Mesenchymal stem cell (in vitro differentiated cells and primary cell): ENCODE measurements at regions not wholly inside any gene's neighbourhood (a gene's known extent, or its start where the extent isn't known, plus 50 kb on each side); places are given as distances from the start of the nearest gene placed in this dataset.

Source experiments
- DNase-seq: peaks from one replicate; pipeline ENCODE4 v3.0.0-alpha.2; 2013
- H2AFZ ChIP-seq: one replicate; pipeline ENCODE4 v1.6.1; 2013; ENCODE audit warnings: low read depth, mild to moderate bottlenecking, control low read depth, inconsistent platforms, low read length, moderate library complexity
- H2AK5ac ChIP-seq: 2 replicates; pipeline ENCODE4 v1.6.1; 2013; ENCODE audit warnings: low read length, moderate library complexity, mild to moderate bottlenecking, inconsistent platforms; ENCODE audit not compliant: severe bottlenecking
- H2BK120ac ChIP-seq: one replicate; pipeline ENCODE4 v1.6.1; 2013; ENCODE audit warnings: low read depth, mild to moderate bottlenecking, inconsistent platforms, low read length, moderate library complexity
- H2BK12ac ChIP-seq, 2 experiments: one replicate each; pipeline ENCODE4 v1.6.1; 2013; ENCODE audit warnings: inconsistent platforms in 2 of 2, low read length in 2 of 2, mild to moderate bottlenecking in 2 of 2, moderate library complexity in 2 of 2, control low read depth in 1 of 2
- H2BK15ac ChIP-seq: one replicate; pipeline ENCODE4 v1.6.1; 2013; ENCODE audit warnings: mild to moderate bottlenecking, low read depth, inconsistent platforms; ENCODE audit not compliant: poor library complexity, severe bottlenecking
- H2BK5ac ChIP-seq: 2 replicates; pipeline ENCODE4 v1.6.1; 2013; ENCODE audit warnings: low read depth, mild to moderate bottlenecking, low read length, control low read depth, inconsistent platforms; ENCODE audit not compliant: poor library complexity, severe bottlenecking
- H3K14ac ChIP-seq, 2 experiments: one replicate each; pipeline ENCODE4 v1.6.1; 2013; ENCODE audit warnings: inconsistent platforms in 2 of 2, low read length in 2 of 2, control low read depth in 1 of 2, mild to moderate bottlenecking in 1 of 2, moderate library complexity in 1 of 2
- H3K18ac ChIP-seq, 2 experiments: one replicate each; pipeline ENCODE4 v1.6.1; 2013; ENCODE audit warnings: inconsistent platforms in 2 of 2, low read length in 2 of 2, control low read depth in 1 of 2, low read depth in 1 of 2, mild to moderate bottlenecking in 1 of 2
- H3K23ac ChIP-seq, 2 experiments: one replicate each; pipeline ENCODE4 v1.6.1; 2013; ENCODE audit warnings: inconsistent platforms in 2 of 2, low read length in 2 of 2, mild to moderate bottlenecking in 2 of 2, moderate library complexity in 2 of 2, control low read depth in 1 of 2
- H3K27ac ChIP-seq: 2 replicates; pipeline ENCODE4 v1.5.1; 2013; ENCODE audit warnings: mild to moderate bottlenecking, moderate library complexity, low read length, control low read depth, inconsistent platforms; ENCODE audit not compliant: poor library complexity, severe bottlenecking
- H3K27me3 ChIP-seq, 2 experiments: 2 replicates each; pipeline versions ENCODE4 v1.6.1 to v1.7.0; 2013; ENCODE audit warnings: low read length in 2 of 2, mild to moderate bottlenecking in 2 of 2, moderate library complexity in 2 of 2, control low read depth in 1 of 2, inconsistent platforms in 1 of 2; ENCODE audit not compliant: control insufficient read depth in 1 of 2, insufficient read depth in 1 of 2
- H3K36me3 ChIP-seq, 2 experiments: 2 replicates each; pipeline versions ENCODE4 v1.6.1 to v1.7.0; 2013; ENCODE audit warnings: low read length in 2 of 2, control low read depth in 1 of 2, inconsistent platforms in 1 of 2, low read depth in 1 of 2, mild to moderate bottlenecking in 1 of 2; ENCODE audit not compliant: insufficient read depth in 2 of 2, control insufficient read depth in 1 of 2
- H3K4ac ChIP-seq, 2 experiments: one replicate each; pipeline ENCODE4 v1.6.1; 2013; ENCODE audit warnings: inconsistent platforms in 2 of 2, low read length in 2 of 2, mild to moderate bottlenecking in 2 of 2, moderate library complexity in 2 of 2, control low read depth in 1 of 2, low read depth in 1 of 2
- H3K4me1 ChIP-seq: 2 replicates; pipeline ENCODE4 v1.6.1; 2013; ENCODE audit warnings: low read depth, low read length, control low read depth; ENCODE audit not compliant: control insufficient read depth, insufficient read depth
- H3K4me2 ChIP-seq: 2 replicates; pipeline ENCODE4 v1.6.1; 2013; ENCODE audit warnings: low read length, mild to moderate bottlenecking, inconsistent platforms; ENCODE audit not compliant: poor library complexity, severe bottlenecking
- H3K4me3 ChIP-seq, 2 experiments: 2 replicates each; pipeline versions ENCODE4 v1.5.1 to v1.7.0; 2013; ENCODE audit warnings: low read length in 2 of 2, mild to moderate bottlenecking in 2 of 2, control low read depth in 1 of 2, low read depth in 1 of 2; ENCODE audit not compliant: insufficient read depth in 1 of 2
- H3K79me1 ChIP-seq: replicated peaks from 2 replicates; pipeline ENCODE4 v1.6.1; 2013; ENCODE audit warnings: mild to moderate bottlenecking, control low read depth, low read length, inconsistent platforms; ENCODE audit not compliant: poor library complexity, severe bottlenecking
- H3K9ac ChIP-seq: 2 replicates; pipeline ENCODE4 v1.7.0; 2013; ENCODE audit warnings: mild to moderate bottlenecking, low read length, moderate library complexity
- H3K9me3 ChIP-seq: 2 replicates; pipeline ENCODE4 v1.7.0; 2013; ENCODE audit warnings: mild to moderate bottlenecking, low read length; ENCODE audit not compliant: control insufficient read depth
- H4K8ac ChIP-seq: one replicate; pipeline ENCODE4 v1.6.1; 2013; ENCODE audit warnings: inconsistent platforms, mild to moderate bottlenecking, low read length, moderate library complexity
- H4K91ac ChIP-seq: one replicate; pipeline ENCODE4 v1.6.1; 2013; ENCODE audit warnings: mild to moderate bottlenecking, low read length, inconsistent platforms
- WGBS: methylation state at CpG from one replicate; pipeline ENCODE4 v1.1.7; 2013; ENCODE audit warnings: mixed read lengths; 5-methylcytosine and 5-hydroxymethylcytosine counted together

GRCh38 chr2:58879834-58880233 is 638.7 kb upstream of the FANCL start:
- H2BK5ac ChIP-seq: no peak overlapping the region
- no peaks in the 10 kb centered on the region for H3K4me1 ChIP-seq
- H3K14ac ChIP-seq: no peak overlapping the region
- H3K27ac ChIP-seq: no peak overlapping the region
- no peak overlapping the region for H2BK120ac ChIP-seq
- no peak overlapping the region for H4K8ac ChIP-seq
- no peak overlapping the region for H2AK5ac ChIP-seq
- H2BK15ac ChIP-seq: no peak overlapping the region
- no peak overlapping the region for H3K18ac ChIP-seq
- no peak overlapping the region for H3K4me3 ChIP-seq
- WGBS: 92% methylated on average over 3 of the region's 4 CpGs
- H3K36me3 ChIP-seq: no peaks in the 10 kb centered on the region
- no peaks in the 10 kb centered on the region for H3K27me3 ChIP-seq
- no peak overlapping the region for H3K9ac ChIP-seq
- H3K4ac ChIP-seq: no peak overlapping the region
- no peak overlapping the region for H2BK12ac ChIP-seq
- DNase-seq: no peak
- no peak overlapping the region for H4K91ac ChIP-seq
- H3K79me1 ChIP-seq: no peaks in the 10 kb centered on the region
- H3K9me3 ChIP-seq: no peaks in the 10 kb centered on the region
- no peak overlapping the region for H3K23ac ChIP-seq
- H2AFZ ChIP-seq: no peak overlapping the region
- H3K4me2 ChIP-seq: no peak overlapping the region

- H3K9me3 ChIP-seq: no peaks in the 10 kb centered on the region
- H4K8ac ChIP-seq: no peak overlapping the region
- peaks cover 0 to 1% of the 10 kb centered on the region in 2 experiments for H3K27me3 ChIP-seq
- no peaks in the 10 kb centered on the region for H3K36me3 ChIP-seq
- no peak overlapping the region for H3K27ac ChIP-seq
- no peak for DNase-seq
- no peak overlapping the region for H4K91ac ChIP-seq
- no peaks in the 10 kb centered on the region for H3K4me1 ChIP-seq
- no peak overlapping the region for H3K23ac ChIP-seq
- no peak overlapping the region for H3K9ac ChIP-seq
- no peak overlapping the region for H3K4me2 ChIP-seq
- no peak overlapping the region for H2BK15ac ChIP-seq
- no CpG with 5 or more reads among the region's 1 CpG for WGBS
- no peak overlapping the region for H3K4ac ChIP-seq
- H2BK12ac ChIP-seq: no peak overlapping the region
- H3K18ac ChIP-seq: no peak overlapping the region
- H2AFZ ChIP-seq: no peak overlapping the region
- no peak overlapping the region for H3K4me3 ChIP-seq
- no peak overlapping the region for H2BK120ac ChIP-seq
- H2BK5ac ChIP-seq: no peak overlapping the region
- no peaks in the 10 kb centered on the region for H3K79me1 ChIP-seq
- H3K14ac ChIP-seq: no peak overlapping the region
- H2AK5ac ChIP-seq: no peak overlapping the region
These were observed 637.7 kb upstream of the FANCL start for GRCh38 chr2:58878778-58879177.

GRCh38 chr2:58876126-58876525 is 635.0 kb upstream of the FANCL start:
- no peak overlapping the region for H2AK5ac ChIP-seq
- H4K8ac ChIP-seq: no peak overlapping the region

GRCh38 chr2:58875436-58875835 is 634.3 kb upstream of the FANCL start:
- Histone ChIP-seq H4K91ac (no peak overlapping the region), H3K79me1 (no peaks in the 10 kb centered on the region), H2AK5ac (no peak overlapping the region), H3K9me3 (no peaks in the 10 kb centered on the region), H2BK15ac (no peak overlapping the region), H3K4ac (no peak overlapping the region), H3K27ac (no peak overlapping the region), H2BK5ac (no peak overlapping the region), H3K4me1 (no peaks in the 10 kb centered on the region), H3K18ac (no peak overlapping the region), H3K4me3 (no peak overlapping the region), H3K23ac (no peak overlapping the region), H2AFZ (no peak overlapping the region), H2BK12ac (no peak overlapping the region), H3K27me3 (peaks cover 0 to 4% of the 10 kb centered on the region in 2 experiments), H2BK120ac (no peak overlapping the region), H3K14ac (no peak overlapping the region), H4K8ac (no peak overlapping the region), H3K4me2 (no peak overlapping the region), H3K9ac (no peak overlapping the region), H3K36me3 (no peaks in the 10 kb centered on the region)
- DNase-seq: no peak
- 78% methylated on average over 4 of the region's 4 CpGs for WGBS

More at GRCh38 chr2:58876126-58876525, 635.0 kb upstream of the FANCL start:
- Histone ChIP-seq H3K4ac (no peak overlapping the region), H3K27ac (no peak overlapping the region), H3K4me1 (no peaks in the 10 kb centered on the region), H3K23ac (no peak overlapping the region), H3K4me3 (no peak overlapping the region), H3K9ac (no peak overlapping the region), H3K79me1 (no peaks in the 10 kb centered on the region), H2AFZ (no peak overlapping the region), H3K4me2 (no peak overlapping the region), H4K91ac (no peak overlapping the region), H2BK5ac (no peak overlapping the region), H3K9me3 (no peaks in the 10 kb centered on the region), H3K14ac (no peak overlapping the region), H3K18ac (no peak overlapping the region), H3K27me3 (peaks cover 0 to 4% of the 10 kb centered on the region in 2 experiments), H2BK12ac (no peak overlapping the region), H2BK15ac (no peak overlapping the region), H2BK120ac (no peak overlapping the region), H3K36me3 (no peaks in the 10 kb centered on the region)
- 90% methylated on average over 2 of the region's 2 CpGs for WGBS
- DNase-seq: no peak
